ENCODE measurements at regions not wholly inside any gene's neighbourhood (a gene's known extent, or its start where the extent isn't known, plus 50 kb on each side); places are given as distances from the start of the nearest gene placed in this dataset.

DNA sequence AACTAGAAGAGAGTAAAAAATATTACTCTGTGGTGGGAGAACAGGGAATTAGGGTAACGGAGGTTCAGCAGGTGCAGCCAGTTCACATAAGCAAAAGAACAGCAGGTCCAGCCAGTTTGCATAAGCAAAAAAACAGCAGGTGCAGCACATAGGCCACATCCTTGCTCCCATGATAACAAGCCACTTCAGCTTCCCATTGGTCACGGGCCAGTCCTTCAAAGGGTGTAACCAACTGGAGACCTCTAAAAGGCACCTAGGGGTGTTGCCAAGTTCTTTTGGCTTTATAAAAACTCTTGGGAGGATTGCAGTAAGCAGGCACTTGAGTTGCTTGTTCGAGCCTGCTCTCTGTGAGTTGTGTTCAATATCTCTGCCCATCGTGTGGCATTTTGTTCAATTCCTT, 488.1 kb downstream of the XYLT1 start:
- TF ChIP-seq FOXA1 (IDR thresholded peaks at IDR 0.05): no peak
- TF ChIP-seq, protein P1, sequence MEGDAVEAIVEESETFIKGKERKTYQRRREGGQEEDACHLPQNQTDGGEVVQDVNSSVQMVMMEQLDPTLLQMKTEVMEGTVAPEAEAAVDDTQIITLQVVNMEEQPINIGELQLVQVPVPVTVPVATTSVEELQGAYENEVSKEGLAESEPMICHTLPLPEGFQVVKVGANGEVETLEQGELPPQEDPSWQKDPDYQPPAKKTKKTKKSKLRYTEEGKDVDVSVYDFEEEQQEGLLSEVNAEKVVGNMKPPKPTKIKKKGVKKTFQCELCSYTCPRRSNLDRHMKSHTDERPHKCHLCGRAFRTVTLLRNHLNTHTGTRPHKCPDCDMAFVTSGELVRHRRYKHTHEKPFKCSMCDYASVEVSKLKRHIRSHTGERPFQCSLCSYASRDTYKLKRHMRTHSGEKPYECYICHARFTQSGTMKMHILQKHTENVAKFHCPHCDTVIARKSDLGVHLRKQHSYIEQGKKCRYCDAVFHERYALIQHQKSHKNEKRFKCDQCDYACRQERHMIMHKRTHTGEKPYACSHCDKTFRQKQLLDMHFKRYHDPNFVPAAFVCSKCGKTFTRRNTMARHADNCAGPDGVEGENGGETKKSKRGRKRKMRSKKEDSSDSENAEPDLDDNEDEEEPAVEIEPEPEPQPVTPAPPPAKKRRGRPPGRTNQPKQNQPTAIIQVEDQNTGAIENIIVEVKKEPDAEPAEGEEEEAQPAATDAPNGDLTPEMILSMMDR (IDR thresholded peaks at IDR 0.05; ENCODE audit: low read depth, low read length, missing input control): no peak
- no peak for TF ChIP-seq REST (IDR thresholded peaks at IDR 0.05)
- TF ChIP-seq JUND (IDR thresholded peaks at IDR 0.05): no peak
- no peak for TF ChIP-seq YY1 (IDR thresholded peaks at IDR 0.05)
- TF ChIP-seq TAF1 (conservative IDR thresholded peaks at IDR 0.05): no peak
- no peak for TF ChIP-seq RAD21 (IDR thresholded peaks at IDR 0.05)
- TF ChIP-seq MAX (IDR thresholded peaks at IDR 0.05): no peak
- no peak for TF ChIP-seq FOXA2 (IDR thresholded peaks at IDR 0.05)

Measured in liver (tissue), 3 donors.